Caco-2 (cell line): ENCODE measurements at regions not wholly inside any gene's neighbourhood (a gene's known extent, or its start where the extent isn't known, plus 50 kb on each side); places are given as distances from the start of the nearest gene placed in this dataset.

Experiments used
- BruUV-seq: library from RNA; stranded (reverse); fragments of 400-500 nt; replicated peaks from 2 replicates; lab custom pipeline; 2021; lab: Mats Ljungman, UMichigan
- CTCF ChIA-PET: fragments of 300-600 bp; sonication (Branson Sonifier 250); formaldehyde crosslinking; loops from one replicate; lab custom pipeline; 2022; ENCODE audit warnings: antibody characterized with exemption; lab: Charles Lee
- POLR2A ChIA-PET: fragments of 300-600 bp; sonication (Branson Sonifier 250); formaldehyde crosslinking; loops from one replicate; lab custom pipeline; 2022; ENCODE audit warnings: antibody characterized with exemption; lab: Charles Lee
- DNase-seq, 2 experiments: peaks; one replicate each; pipeline versions ENCODE4 v3.0.0 to v3.0.0-alpha.2; 2020 to 2022
- H3K27me3 ChIP-seq: replicated peaks from 2 replicates; pipeline ENCODE4 v1.6.0; 2011; ENCODE audit warnings: low read length; ENCODE audit not compliant: control insufficient read depth, insufficient read depth
- H3K36me3 ChIP-seq: 2 replicates; pipeline ENCODE4 v1.5.1; 2011; ENCODE audit warnings: low read length; ENCODE audit not compliant: control insufficient read depth, insufficient read depth
- H3K4me1 ChIP-seq: fragments of 250-450 bp; sonication (Bioruptor Pico); 2 replicates; pipeline ENCODE4 v1.5.1; 2020; ENCODE audit warnings: mild to moderate bottlenecking
- H3K4me3 ChIP-seq: 2 replicates; pipeline ENCODE4 v1.5.1; 2011; ENCODE audit warnings: low read depth, mild to moderate bottlenecking, control low read depth, low read length
- H3K9me3 ChIP-seq: fragments of 250-450 bp; sonication (Bioruptor Pico); 2 replicates; pipeline ENCODE4 v1.5.1; 2020; ENCODE audit warnings: mild to moderate bottlenecking, moderate library complexity
- H3K27ac Mint-ChIP-seq: one replicate; pipeline ENCODE4 v1.8.0; 2022; ENCODE audit warnings: mixed read lengths; ENCODE audit not compliant: unreplicated experiment
- H3K27me3 Mint-ChIP-seq: one replicate; pipeline ENCODE4 v1.8.0; 2022; ENCODE audit warnings: mixed read lengths; ENCODE audit not compliant: insufficient read depth, unreplicated experiment
- H3K36me3 Mint-ChIP-seq: one replicate; pipeline ENCODE4 v1.8.0; 2022; ENCODE audit warnings: mild to moderate bottlenecking, mixed read lengths; ENCODE audit not compliant: insufficient read depth, unreplicated experiment
- H3K4me1 Mint-ChIP-seq: one replicate; pipeline ENCODE4 v1.8.0; 2022; ENCODE audit warnings: low read depth, mixed read lengths; ENCODE audit not compliant: unreplicated experiment
- H3K4me3 Mint-ChIP-seq: one replicate; pipeline ENCODE4 v1.8.0; 2022; ENCODE audit warnings: mild to moderate bottlenecking, moderate library complexity, mixed read lengths; ENCODE audit not compliant: unreplicated experiment
- H3K9me3 Mint-ChIP-seq: one replicate; pipeline ENCODE4 v1.8.0; 2022; ENCODE audit warnings: mixed read lengths; ENCODE audit not compliant: unreplicated experiment
- CTCF ChIP-seq, 2 experiments: fragments of 200-600 bp in 1 of 2; IDR thresholded peaks; 1 replicate in 1 of 2; 2 replicates in 1 of 2; pipeline versions ENCODE4 v1.5.1 to v1.8.0; 2011 to 2022; ENCODE audit warnings: antibody characterized with exemption in 1 of 2, control low read depth in 1 of 2, inconsistent platforms in 1 of 2, low read depth in 1 of 2, low read length in 1 of 2, mild to moderate bottlenecking in 1 of 2, moderate library complexity in 1 of 2; ENCODE audit not compliant: insufficient read depth in 1 of 2, severe bottlenecking in 1 of 2, unreplicated experiment in 1 of 2
- intact Hi-C: fragments of 100-400 bp; cut with micrococcal nuclease; formaldehyde crosslinking; loops from one replicate; pipeline ENCODE4 v1.10.0; 2022; ENCODE audit not compliant: unreplicated experiment

- intact Hi-C loops: no loop called here
- H3K9me3 Mint-ChIP-seq: peaks cover 5% of the 10 kb centered on the region
- CTCF ChIA-PET: no interaction called here
- no peak overlapping the region for H3K27ac Mint-ChIP-seq
- Histone ChIP-seq H3K4me1 (no peaks in the 10 kb centered on the region), H3K27me3 (no peaks in the 10 kb centered on the region), H3K9me3 (no peaks in the 10 kb centered on the region), H3K4me3 (no peak overlapping the region), H3K36me3 (no peaks in the 10 kb centered on the region)
- DNase-seq: no peak
- POLR2A ChIA-PET: no interaction called here
- H3K4me1 Mint-ChIP-seq: no peaks in the 10 kb centered on the region
- no peak for TF ChIP-seq CTCF (IDR thresholded peaks at IDR 0.05; ENCODE audit: insufficient read depth in 1 of 2, low read depth in 1 of 2, low read length in 1 of 2, severe bottlenecking in 1 of 2, unreplicated experiment in 1 of 2)
- H3K4me3 Mint-ChIP-seq: no peak overlapping the region
- H3K27me3 Mint-ChIP-seq: no peaks in the 10 kb centered on the region
- no TSS peak for BruUV-seq
- H3K36me3 Mint-ChIP-seq: peaks cover 5% of the 10 kb centered on the region
Observed at GRCh38 chrX:40968180-40968579, 117.1 kb upstream of the USP9X start.

- Histone ChIP-seq H3K9me3 (no peaks in the 10 kb centered on the region), H3K4me1 (no peaks in the 10 kb centered on the region), H3K4me3 (no peak overlapping the region), H3K36me3 (no peaks in the 10 kb centered on the region), H3K27me3 (no peaks in the 10 kb centered on the region)
- Mint-ChIP-seq H3K27me3 (no peaks in the 10 kb centered on the region), H3K4me1 (no peaks in the 10 kb centered on the region), H3K9me3 (peaks cover 5% of the 10 kb centered on the region), H3K27ac (no peak overlapping the region), H3K4me3 (no peak overlapping the region), H3K36me3 (no peaks in the 10 kb centered on the region)
- no peak for DNase-seq
- POLR2A ChIA-PET: no interaction called here
- CTCF ChIA-PET: no interaction called here
- intact Hi-C loops: no loop called here
- no TSS peak for BruUV-seq
- no peak for TF ChIP-seq CTCF (IDR thresholded peaks at IDR 0.05; ENCODE audit: insufficient read depth in 1 of 2, low read depth in 1 of 2, low read length in 1 of 2, severe bottlenecking in 1 of 2, unreplicated experiment in 1 of 2)
Observed at GRCh38 chrX:40971736-40972135, 113.5 kb upstream of the USP9X start.

- CTCF ChIA-PET: interaction anchor here (0.7 kb wide), 1 partner anchor 142 kb away, joined by 4 read pairs; no protein-coding TSS in a partner anchor
- no peak overlapping the region for H3K4me3 ChIP-seq
- Mint-ChIP-seq H3K27me3 (no peaks in the 10 kb centered on the region), H3K4me3 (no peak overlapping the region), H3K36me3 (no peaks in the 10 kb centered on the region), H3K27ac (no peak overlapping the region), H3K4me1 (no peaks in the 10 kb centered on the region), H3K9me3 (peaks cover 5% of the 10 kb centered on the region)
- no peaks in the 10 kb centered on the region for H3K4me1 ChIP-seq
- no peak for TF ChIP-seq CTCF (IDR thresholded peaks at IDR 0.05; ENCODE audit: insufficient read depth in 1 of 2, low read depth in 1 of 2, low read length in 1 of 2, severe bottlenecking in 1 of 2, unreplicated experiment in 1 of 2)
- H3K36me3 ChIP-seq: no peaks in the 10 kb centered on the region
- 0 out of 2 replicates have a peak, but pooled peaks cover 3% of the 10 kb centered on the region for H3K9me3 ChIP-seq
- POLR2A ChIA-PET: no interaction called here
- H3K27me3 ChIP-seq: no peaks in the 10 kb centered on the region
- no TSS peak for BruUV-seq
- DNase-seq: no peak
- intact Hi-C loops: no loop called here
Observed at GRCh38 chrX:40973619-40974018, 111.6 kb upstream of the USP9X start.
